DMS53 (cell line): ENCODE measurements at regions not wholly inside any gene's neighbourhood (a gene's known extent, or its start where the extent isn't known, plus 50 kb on each side); places are given as distances from the start of the nearest gene placed in this dataset.

Experiments
- DNase-seq: peaks from one replicate; lab custom pipeline; 2025; lab: John Stamatoyannopoulos, UW

DNA sequence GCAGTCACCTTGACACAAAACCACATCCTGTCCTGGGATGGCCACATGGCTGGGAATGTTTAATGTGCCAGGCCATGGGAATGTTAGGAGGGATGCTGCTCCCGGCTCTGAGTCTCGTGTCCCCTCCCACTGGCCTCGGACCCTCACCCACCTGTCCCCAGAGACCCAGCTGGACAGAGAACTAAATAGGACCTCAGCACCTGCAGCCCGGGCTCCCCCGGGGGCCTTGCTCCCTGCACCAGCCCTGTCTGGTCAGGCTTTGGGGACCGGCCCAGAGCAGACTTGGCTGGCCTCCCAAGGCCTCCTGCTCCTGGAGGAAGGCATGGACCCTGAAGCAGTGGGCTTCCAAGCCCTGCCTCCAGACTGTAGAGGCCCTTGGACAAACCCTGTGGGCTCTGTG lies 100.0 kb upstream of the IQSEC1 start:
- no peak for DNase-seq

DNA sequence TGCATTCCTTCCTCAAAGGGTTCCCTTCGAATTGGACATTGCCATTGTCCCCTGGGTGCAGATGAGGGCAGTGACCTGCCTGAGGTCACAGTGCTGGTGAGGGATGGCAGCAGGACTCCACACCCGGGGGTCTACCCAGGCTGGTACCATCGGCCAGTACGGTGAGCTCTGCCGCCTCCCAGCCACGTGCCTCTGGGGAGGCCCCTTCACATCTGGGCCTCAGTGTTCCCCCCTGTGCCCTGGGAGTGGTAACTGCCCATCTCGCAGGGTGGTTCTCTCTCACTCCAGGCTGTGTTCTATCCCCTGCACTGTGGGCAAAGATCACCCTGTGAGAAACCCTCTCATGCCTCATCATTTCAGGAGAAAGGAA lies 99.4 kb upstream of the IQSEC1 start:
- no peak for DNase-seq

DNA sequence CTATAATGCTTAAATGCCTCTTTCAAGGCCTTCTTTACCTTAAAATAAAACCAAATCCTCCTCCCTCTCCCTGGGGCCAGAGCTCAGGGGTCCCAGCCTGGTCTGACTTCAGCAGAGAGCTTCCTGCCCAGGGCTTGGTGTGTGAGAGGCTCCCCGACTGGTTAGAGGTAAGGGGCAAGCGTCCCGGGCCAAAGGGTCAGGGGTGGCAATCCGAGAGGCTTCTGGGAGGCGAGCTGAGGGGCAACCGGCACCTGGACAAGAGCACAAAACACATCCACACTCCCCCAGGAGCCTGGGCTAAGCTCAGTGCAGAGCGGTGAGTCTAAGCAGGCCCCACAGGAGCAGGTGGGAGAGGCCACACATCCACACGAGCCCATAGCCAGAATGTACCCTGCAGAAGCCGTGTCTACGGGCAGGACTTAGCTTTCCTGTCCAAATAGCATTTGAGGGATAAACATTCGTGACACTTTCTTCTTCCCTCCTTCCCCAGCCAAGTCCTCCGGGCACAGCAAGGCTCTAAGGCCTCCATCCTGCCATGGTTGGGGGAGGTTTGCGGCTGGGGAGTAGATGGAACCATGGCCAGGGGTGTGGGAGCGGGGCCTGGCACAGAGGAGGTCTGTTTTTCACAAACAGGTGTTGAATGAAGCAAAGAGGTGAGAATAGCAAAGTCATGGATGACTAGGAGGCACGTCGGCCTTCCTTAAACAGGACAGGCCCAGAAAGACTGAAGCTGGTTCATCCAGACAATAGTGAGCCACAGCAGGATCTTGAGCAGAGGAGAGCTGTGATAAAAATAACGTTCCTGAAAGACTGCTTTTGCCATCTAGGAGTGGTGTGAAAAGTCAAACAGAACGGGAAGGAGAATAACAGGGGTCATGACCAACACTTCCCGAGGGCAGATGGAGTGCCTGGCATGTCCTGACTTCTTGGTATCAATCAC lies 98.7 kb upstream of the IQSEC1 start:
- DNase-seq, result no peak

DNA sequence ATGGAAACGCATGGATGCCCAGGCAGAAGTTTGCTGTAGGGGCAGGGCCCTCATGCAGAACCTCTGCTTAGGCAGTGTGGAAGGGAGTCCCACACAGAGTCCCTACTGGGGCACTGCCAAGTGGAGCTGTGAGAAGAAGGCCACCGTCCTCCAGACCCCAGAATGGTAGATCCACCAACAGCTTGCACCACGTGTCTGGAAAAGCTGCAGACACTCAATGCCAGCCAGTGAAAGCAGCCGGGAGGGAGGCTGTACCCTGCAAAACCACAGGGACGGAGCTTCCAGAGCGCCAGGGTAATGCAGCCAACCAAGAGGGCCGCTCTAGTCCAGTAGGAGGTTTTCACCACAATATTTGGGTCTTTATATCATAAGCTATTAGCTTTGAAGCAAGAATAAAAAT lies 97.1 kb upstream of the IQSEC1 start:
- no peak for DNase-seq

DNA sequence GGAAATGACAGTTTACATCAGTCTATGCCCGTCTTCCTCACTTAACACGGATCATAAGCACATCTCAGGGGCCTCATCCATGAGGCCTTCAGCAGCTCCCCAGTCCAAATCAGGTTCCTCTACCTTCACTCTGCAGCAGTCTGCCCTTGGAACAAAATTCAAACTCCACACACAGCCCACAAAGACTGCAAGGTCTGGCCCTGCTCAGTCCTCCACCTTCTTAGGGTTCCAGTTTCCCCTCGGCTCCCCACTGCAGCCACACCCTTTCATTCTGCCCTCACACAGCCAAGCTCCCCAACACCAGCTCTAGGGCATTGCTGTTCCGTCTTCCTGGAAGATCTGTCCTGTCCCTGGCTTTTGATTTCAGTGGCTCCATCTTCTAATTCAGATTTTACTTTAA lies 95.2 kb upstream of the IQSEC1 start:
- DNase-seq, result no peak

DNA sequence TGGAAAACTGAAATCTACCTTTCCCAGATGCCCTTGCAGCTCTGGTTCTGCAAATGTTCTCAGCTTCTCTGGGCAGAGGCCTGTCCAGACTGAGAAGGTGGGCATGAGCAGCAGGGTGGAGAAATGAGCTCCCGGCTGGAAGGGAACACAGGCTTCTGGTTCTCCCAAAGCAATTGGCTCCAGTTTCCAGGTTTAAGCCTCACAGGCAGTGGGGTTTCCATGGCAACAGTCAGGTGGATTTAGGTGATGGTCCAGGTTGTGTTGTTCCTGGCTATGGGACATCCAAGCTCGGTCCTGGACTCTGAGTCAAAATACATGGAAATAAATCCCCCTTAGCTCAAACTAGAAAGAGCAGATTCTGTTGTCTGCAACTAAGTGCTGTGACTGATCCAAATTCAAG lies 94.6 kb upstream of the IQSEC1 start:
- no peak for DNase-seq

DNA sequence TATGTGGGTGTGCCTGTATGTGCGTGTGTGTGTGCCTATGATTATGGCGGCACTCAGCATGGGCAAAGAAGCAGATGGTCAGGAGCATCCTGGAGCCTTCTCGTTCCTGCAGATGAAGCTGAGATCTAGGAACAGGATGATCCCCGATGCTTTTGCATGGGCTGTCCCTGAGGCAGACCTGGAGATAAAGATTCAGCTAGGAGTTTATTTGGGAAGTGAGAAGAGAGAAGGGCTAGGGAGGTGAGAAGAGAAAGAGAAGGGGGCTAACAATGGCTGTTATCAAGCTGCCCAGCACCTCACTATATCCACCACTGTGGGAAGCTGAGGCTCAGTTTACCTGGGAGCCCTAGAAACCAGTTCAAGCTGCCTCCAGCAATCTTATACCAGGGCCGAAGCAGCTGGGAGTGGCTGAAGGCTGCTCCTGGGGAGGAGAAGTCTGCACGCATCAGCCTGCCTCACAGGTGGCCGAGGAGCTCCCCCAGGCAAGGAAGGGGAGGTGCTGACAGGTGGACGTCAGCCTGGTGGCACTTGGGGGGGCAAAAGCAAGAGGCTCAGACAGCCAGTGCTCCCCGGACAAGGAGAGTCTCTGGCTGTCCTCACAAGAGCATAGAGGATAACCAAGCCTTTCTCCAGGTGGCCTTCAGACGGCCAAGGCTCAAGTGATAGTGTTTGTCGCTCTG lies 94.0 kb upstream of the IQSEC1 start:
- no peak for DNase-seq

DNA sequence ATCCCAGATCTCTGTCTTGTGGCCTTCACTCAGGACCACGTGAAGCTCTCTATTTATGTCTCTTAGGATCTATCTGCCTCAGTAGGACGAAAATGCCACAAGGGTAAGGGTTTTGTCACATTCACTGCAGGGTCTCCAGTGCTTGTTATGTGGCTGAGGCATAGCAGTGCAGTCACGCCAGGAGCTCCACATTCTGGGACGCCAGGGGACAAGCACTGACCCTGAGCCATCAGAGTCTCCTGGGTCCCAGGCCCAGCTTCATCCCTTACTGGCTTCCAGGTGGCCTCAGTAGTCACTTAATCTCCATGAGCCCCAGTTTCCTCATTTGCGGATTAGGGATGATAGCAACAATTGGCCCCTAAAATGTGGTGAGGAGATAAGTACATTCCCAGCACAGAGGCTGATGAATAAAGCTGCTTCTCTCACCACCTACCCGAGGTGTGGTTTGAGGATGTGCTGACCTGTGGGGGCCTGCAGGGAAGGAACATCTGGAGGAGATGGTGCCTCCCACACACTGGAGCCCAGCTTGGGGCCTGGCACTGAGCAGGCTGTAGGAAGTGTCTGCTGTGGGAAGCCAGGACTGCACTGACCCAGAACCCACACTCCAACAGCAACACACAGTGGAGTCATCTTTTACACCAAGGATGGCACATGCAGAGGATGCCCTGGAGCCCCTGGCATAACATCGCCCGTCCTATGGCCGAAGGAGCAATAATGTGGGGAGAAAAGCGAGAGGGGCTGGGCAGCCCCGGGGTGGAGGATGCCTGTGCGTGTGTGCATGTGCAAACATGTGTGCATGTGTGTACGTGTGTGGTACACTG lies 93.2 kb upstream of the IQSEC1 start:
- DNase-seq, result no peak

DNA sequence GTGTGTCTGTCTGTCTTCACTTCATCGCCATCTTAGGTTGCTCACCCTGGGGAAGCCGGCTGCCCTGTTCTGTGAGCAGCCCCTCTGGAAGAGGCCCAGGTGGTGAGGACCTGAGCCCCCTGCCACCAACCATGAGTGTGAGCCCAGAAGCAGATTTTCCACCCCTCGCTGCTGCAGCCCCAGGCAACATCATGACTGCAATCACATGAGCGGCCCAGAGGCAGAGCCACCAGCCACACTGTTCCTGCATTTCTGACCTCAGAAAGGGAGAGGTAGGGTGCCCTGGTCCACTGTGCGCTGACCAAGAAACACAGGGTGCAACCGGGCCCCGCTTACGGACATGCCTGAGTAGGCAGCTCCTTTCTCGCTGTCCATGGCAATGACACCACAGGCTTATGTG lies 92.3 kb upstream of the IQSEC1 start:
- DNase-seq, result no peak

DNA sequence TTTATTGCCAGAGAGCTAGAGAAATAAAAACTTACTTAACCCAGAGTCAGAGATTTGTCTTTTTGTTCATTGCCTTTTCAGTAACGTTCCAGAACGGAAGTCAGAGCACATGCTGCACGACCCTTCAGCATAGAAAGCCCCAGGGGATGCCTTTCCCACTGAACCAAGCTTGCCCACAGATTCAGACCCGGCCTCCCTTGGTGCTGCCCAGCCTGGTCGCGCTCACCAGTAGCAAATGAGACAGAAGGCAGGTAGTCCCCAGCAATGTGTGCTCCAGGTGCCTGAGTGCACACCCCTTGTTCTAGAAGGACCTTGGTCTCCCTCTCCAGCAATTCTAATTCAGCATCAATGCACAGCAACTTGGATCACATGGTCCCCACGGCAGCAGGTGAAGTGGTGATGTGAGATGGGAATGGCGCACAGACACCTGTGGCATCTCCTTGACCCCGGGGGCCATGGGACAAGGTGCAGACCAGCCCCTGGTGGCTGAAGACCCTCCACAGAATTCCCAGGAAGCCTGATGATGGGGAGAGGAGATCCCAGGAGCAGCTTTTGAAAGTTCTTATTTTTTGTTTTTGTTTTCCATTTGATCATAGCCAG lies 91.8 kb upstream of the IQSEC1 start:
- no peak for DNase-seq

DNA sequence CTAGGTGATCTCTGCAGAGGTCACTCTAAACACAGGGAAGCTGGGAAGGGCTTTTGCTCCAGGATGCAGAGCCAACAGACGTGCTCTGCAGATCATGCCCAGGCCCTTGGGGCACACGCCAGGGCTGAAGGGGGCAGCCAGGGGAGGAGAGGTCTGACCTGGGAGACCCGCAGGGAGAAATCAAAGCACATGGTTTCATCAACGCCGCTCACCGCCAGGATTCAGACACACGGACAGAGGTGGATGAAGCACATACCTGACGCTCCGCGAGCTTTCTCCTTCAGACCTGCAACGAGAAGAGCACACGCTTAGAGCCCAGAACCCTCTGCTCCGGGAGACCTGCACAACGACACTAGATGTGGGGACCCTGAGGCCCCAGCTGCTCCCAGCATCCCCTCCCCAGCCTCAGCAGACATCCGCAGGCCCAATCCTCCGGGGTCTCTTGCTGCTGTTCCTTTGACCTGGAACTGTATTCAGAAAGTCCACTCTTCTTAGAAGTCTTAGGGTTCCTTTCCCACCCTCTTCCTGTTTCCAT lies 90.7 kb upstream of the IQSEC1 start:
- DNase-seq, result no peak

DNA sequence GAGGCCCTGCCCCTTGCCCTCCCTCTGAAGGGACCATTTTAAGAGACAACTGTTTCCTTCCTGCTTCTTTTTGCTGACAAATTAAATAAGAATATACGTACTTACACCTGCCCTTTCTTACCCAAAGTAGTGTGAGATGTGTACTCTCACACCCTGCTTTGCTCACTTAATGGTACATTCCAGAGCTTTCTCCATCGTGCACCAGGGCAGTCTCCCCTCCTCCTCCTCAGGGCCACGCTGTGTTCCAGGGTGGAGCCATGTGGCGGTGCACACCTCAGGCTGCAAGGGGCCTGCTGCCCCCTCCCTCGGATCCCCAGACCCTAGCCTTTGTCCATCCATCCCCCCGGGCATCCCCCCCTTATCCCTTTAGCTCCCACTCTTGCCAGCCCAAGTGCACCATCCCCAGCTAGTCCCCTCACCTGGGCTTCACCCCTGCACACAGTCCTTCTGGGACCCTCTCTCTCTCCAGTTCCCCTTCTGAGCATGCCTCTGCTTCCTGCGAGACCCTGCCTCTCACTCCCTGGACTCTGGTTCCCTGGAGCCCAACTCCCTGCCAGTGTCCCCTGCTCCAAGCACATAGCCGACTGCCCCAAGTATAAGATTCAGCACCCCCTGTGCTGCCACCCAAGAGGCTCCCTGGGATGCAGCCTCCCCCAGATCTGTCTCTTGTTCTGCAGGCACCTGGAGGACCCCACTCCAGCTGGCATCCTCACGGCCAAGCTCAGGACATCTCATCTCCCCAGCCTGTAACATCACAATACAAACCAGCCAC lies 89.5 kb upstream of the IQSEC1 start:
- DNase-seq, result no peak

DNA sequence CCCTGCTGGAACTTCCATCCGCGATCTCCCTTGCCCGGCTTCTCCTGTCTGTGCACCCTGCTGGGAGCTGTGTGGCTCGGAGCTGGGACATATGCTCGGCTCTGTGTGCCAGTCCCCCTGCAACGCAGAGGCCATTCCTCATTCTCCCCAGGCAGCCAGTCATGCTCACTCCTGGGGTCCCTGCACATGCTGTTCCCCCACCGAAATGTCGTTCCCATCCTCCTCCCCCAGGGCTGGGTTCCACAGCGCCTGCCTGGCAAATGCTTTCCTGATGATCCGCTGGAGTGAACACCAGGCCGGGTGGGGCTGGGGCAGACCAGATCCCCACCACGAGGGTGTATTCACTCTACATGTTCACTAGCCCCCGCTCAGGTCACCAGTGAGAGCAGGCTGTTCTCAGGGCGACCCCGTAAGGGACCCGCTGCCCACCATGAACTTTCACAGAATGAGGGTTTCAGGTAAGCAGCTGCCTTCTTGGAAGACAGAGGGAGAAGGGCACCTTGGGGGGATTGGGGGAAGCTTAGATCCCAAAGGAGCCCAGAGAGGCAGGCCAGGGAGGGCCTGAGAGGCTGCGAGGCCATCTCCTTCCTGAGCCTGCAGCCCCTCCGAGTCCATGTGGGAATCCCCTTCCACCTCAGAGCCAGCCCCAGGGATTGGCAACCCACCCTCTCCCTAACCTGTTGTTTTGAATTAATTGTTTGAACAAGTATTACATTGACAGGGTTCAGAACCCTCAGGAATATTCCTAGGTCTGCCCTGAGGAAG lies 88.7 kb upstream of the IQSEC1 start:
- DNase-seq, result no peak

DNA sequence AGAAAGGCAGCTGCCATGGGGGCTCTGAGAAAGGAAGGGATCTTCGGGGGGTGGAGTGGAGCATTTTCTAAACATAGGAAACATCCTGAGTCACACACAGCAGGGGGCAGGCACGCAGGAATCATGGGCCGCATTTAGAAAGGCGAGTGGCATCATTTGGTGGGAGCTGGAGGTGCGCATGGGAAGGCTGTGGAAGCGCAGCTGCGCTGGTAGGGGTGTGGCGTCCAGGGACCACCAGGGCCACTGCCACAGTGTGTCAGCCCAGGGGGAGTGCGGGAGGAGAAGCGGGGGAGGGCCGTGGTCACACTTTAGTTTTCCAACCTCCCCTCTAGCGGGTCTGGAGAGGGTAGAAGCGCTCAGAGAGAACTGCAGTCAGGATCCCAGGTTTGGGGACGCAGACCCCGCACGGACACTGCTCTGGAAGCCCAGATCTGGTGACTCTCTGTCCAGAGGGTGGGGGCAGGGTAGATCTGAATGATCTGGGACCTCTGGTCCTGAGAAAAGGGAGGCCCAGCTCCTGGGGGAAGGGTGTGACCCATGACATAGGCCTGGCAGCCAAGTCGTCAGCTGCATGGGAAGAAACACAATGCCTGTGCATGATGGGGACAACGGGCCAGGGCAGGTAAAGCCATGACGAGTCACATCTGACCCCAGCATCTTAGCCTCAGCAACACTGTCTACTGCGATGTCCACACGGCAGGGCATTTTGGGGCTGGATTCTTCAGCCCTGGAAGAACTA lies 88.0 kb upstream of the IQSEC1 start:
- DNase-seq, result no peak

DNA sequence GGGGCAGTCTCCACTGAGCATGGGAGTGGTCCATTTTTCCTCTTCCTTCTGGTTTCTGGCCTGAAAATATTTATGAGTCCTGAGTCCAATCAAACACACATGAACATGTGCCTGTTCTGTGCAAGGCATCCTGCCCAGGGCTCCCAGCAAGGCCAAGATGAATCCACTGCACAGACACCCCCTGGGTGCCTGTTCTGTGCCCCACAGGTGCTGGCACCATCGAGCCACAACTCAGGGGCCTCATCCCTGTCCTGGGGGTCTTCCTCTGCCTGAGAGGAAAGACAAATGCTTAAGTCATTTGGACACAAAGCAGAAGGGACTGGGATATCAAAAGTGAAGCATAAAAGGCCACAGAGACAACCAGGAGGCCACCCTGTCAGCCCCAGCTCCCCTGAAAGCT lies 87.4 kb upstream of the IQSEC1 start:
- no peak for DNase-seq

DNA sequence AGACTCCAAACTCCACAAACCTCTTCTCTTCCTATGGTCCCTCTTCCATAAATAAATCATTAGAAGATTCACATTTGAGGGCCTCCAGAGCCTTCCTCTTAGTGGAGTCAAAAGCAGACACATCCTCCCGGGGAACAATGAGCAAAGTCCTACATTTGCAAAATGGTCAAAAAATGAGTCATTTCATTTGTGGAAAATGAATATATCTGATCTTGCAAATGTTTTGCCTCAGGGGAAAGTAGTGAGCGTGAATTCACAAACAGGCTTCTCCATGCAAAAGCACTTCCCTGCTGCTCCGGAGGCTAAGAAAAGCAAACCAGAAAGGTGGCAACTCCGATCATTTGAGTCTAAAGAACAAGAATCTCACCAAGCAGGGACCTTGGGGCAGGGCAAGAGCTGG lies 86.7 kb upstream of the IQSEC1 start:
- DNase-seq, result no peak

DNA sequence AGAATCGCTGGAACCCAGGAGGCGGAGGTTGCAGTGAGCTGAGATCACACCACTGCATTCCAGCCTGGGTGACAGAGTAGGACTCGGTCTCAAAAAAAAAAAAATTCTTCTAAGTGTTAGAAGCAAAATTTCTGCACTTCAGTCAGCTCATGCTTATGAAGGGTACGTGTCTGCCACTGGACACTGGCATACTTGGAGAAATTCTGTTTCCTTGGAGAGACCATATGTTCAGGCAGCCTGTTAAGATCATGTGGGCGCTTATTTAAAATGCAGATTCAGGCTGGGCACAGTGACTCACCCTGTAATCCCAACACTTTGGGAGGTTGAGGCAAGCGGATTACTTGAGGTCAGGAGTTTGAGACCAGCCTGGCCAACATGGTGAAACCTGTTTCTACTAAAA lies 85.6 kb upstream of the IQSEC1 start:
- no peak for DNase-seq

DNA sequence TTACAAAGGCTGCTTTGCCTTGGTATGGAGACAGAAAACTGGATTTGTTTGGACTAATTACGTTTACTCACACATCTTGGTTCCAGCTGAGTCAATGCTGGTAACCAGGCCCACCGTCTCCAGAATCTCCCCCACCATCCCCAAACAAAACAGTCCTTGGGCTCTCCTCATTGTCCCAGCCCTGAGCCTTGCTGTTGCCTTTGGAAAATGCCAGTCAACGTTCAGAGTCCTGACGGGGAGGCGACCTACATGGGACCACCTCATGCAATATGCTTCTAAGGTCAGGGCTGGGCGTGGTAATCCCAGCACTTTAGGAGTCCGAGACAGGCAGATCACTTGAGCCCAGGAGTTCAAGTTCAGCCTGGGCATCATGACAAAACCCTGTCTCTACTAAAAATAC lies 85.2 kb upstream of the IQSEC1 start:
- DNase-seq, result no peak

DNA sequence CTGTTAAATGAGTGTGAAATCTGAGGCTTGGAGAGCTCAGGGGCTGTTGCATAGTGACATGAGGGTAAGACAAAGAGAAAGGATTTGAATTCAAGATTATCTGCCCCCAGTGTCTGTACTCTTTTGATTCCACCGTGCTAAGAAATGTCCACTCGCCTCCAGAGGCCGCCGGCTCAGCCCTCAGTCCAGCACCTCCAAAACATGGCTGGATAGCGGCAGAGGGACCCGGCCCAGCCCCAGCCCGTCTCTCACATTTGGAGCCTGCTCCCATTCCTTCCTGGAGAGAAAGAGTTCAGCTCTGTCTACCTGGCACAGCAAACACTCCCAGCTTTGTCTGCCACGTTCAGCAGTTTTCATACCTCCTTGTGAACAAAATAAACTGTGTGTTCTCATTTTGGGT lies 84.8 kb upstream of the IQSEC1 start:
- DNase-seq, result no peak
